ENCODE measurements at regions not wholly inside any gene's neighbourhood (a gene's known extent, or its start where the extent isn't known, plus 50 kb on each side); places are given as distances from the start of the nearest gene placed in this dataset.
"Not testable (repeated sequence)": the region's sequence is repeated elsewhere in the genome, so short reads cannot be mapped to it uniquely, and the experiment has no call there.

- TF ChIP-seq POLR2A (IDR thresholded peaks at IDR 0.05; ENCODE audit: low read depth, low read length); TAF1 (IDR thresholded peaks at IDR 0.05; ENCODE audit: low read depth, low read length); POU2F2 (IDR thresholded peaks at IDR 0.05; ENCODE audit: low read depth, low read length); POLR2AphosphoS5 (IDR thresholded peaks at IDR 0.05; ENCODE audit: low read depth, low read length); SPI1 (IDR thresholded peaks at IDR 0.05; ENCODE audit: low read depth, low read length); PAX5 (IDR thresholded peaks at IDR 0.05; ENCODE audit: insufficient read depth, low read length, severe bottlenecking): not testable (repeated sequence)
These were observed 133.0 kb downstream of the NPIPB11 start for GRCh38 chr16:29273298-29274054.

All from GM12891 (cell line).